Hepatocyte (in vitro differentiated cells): ENCODE measurements at regions not wholly inside any gene's neighbourhood (a gene's known extent, or its start where the extent isn't known, plus 50 kb on each side); places are given as distances from the start of the nearest gene placed in this dataset.

Source experiments
- DNase-seq: peaks from one replicate; pipeline ENCODE4 v3.0.0-alpha.2; 2016; ENCODE audit warnings: low spot score
- H2AFZ ChIP-seq: fragments of 200-600 bp; sonication (generic); 2 replicates; pipeline ENCODE4 v1.6.0; 2016; ENCODE audit warnings: antibody characterized with exemption, mild to moderate bottlenecking
- H3K27ac ChIP-seq: fragments of 200-600 bp; sonication (generic); 2 replicates; pipeline ENCODE4 v1.5.1; 2016; ENCODE audit warnings: mild to moderate bottlenecking
- H3K27me3 ChIP-seq: fragments of 200-600 bp; sonication (generic); 2 replicates; pipeline ENCODE4 v1.6.1; 2016
- H3K36me3 ChIP-seq: fragments of 200-600 bp; sonication (generic); replicated peaks from 2 replicates; pipeline ENCODE4 v1.5.1; 2016; ENCODE audit warnings: low read depth; ENCODE audit not compliant: insufficient read depth
- H3K4me1 ChIP-seq: fragments of 200-600 bp; sonication (generic); 2 replicates; pipeline ENCODE4 v1.5.1; 2016; ENCODE audit warnings: mild to moderate bottlenecking, moderate library complexity; ENCODE audit not compliant: insufficient read depth
- H3K4me2 ChIP-seq: fragments of 200-600 bp; sonication (generic); 2 replicates; pipeline ENCODE4 v1.6.0; 2016
- H3K4me3 ChIP-seq: fragments of 200-600 bp; sonication (generic); 2 replicates; pipeline ENCODE4 v1.5.1; 2016; ENCODE audit warnings: mild to moderate bottlenecking
- H3K79me2 ChIP-seq: fragments of 200-600 bp; sonication (generic); 2 replicates; pipeline ENCODE4 v1.6.0; 2017; ENCODE audit warnings: mild to moderate bottlenecking
- H3K9me2 ChIP-seq: fragments of 200-600 bp; sonication (generic); replicated peaks from 2 replicates; pipeline ENCODE4 v1.6.0; 2017; ENCODE audit warnings: mild to moderate bottlenecking; ENCODE audit not compliant: insufficient read depth
- H3K9me3 ChIP-seq: fragments of 200-600 bp; sonication (generic); 2 replicates; pipeline ENCODE4 v1.5.1; 2016; ENCODE audit warnings: low read depth, mild to moderate bottlenecking
- H4K20me1 ChIP-seq: fragments of 200-600 bp; sonication (generic); 2 replicates; pipeline ENCODE4 v1.6.0; 2016; ENCODE audit warnings: mild to moderate bottlenecking; ENCODE audit not compliant: insufficient read depth, poor library complexity, severe bottlenecking
- EZH2 ChIP-seq: fragments of 200-600 bp; sonication (generic); IDR thresholded peaks from 2 replicates; pipeline ENCODE4 v1.6.1; 2016; ENCODE audit warnings: antibody characterized with exemption, mild to moderate bottlenecking, borderline replicate concordance
- EZH2phosphoT487 ChIP-seq: fragments of 200-600 bp; sonication (generic); IDR thresholded peaks from one replicate; pipeline ENCODE4 v1.6.1; 2018; ENCODE audit warnings: antibody characterized with exemption, mild to moderate bottlenecking, low read depth, moderate library complexity; ENCODE audit not compliant: unreplicated experiment, severe bottlenecking
- WGBS: methylation state at CpG from one replicate; pipeline ENCODE4 v1.1.6; 2016; ENCODE audit warnings: low lambda C conversion rate; ENCODE audit errors: missing lambda C conversion rate; 5-methylcytosine and 5-hydroxymethylcytosine counted together
- TF ChIP-seq, protein P1 (sequence below): fragments of 200-600 bp; sonication (generic); IDR thresholded peaks from 2 replicates; pipeline ENCODE4 v1.5.1; 2016; ENCODE audit warnings: antibody characterized with exemption, mild to moderate bottlenecking; ENCODE audit not compliant: poor library complexity

DNA sequence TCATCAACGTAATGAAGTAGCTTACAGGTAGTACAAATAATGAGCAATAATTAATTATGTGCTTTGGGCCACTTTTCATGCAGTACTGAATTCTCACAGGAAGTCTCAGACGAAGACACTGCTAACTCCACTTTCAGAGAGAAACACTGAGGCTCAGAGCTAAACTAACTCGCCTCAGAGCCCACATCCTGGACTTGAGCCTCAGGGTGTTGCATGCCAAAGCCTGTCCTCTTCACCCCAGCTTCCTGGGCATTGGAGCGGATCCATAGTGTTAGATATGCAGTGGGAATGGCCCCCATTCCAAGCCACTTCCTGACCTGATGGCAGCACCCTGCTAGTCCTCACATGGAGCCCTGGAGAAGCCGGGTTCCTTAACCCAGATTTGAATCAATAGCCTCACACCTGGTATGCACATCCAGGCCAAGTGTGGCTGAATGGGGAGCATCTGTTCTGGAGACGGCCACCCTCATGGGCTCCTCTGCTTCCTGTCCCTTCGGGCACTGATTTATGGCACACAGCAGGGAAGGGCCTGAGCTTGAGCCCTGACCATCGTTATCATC lies 265.1 kb upstream of the ZNF32 start:
- no peaks in the 10 kb centered on the region for H3K36me3 ChIP-seq
- no peaks in the 10 kb centered on the region for H4K20me1 ChIP-seq
- WGBS = 78% methylated on average over 8 of the region's 8 CpGs
- no peak overlapping the region for H3K27ac ChIP-seq
- no peaks in the 10 kb centered on the region for H3K9me3 ChIP-seq
- H2AFZ ChIP-seq = no peak overlapping the region
- no peak for TF ChIP-seq EZH2phosphoT487
- TF ChIP-seq EZH2 = no peak
- TF ChIP-seq, protein P1, sequence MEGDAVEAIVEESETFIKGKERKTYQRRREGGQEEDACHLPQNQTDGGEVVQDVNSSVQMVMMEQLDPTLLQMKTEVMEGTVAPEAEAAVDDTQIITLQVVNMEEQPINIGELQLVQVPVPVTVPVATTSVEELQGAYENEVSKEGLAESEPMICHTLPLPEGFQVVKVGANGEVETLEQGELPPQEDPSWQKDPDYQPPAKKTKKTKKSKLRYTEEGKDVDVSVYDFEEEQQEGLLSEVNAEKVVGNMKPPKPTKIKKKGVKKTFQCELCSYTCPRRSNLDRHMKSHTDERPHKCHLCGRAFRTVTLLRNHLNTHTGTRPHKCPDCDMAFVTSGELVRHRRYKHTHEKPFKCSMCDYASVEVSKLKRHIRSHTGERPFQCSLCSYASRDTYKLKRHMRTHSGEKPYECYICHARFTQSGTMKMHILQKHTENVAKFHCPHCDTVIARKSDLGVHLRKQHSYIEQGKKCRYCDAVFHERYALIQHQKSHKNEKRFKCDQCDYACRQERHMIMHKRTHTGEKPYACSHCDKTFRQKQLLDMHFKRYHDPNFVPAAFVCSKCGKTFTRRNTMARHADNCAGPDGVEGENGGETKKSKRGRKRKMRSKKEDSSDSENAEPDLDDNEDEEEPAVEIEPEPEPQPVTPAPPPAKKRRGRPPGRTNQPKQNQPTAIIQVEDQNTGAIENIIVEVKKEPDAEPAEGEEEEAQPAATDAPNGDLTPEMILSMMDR = no peak
- H3K9me2 ChIP-seq = no peaks in the 10 kb centered on the region
- DNase-seq = no peak
- no peak overlapping the region for H3K4me3 ChIP-seq
- no peaks in the 10 kb centered on the region for H3K79me2 ChIP-seq
- no peaks in the 10 kb centered on the region for H3K27me3 ChIP-seq
- no peaks in the 10 kb centered on the region for H3K4me1 ChIP-seq
- H3K4me2 ChIP-seq = no peak overlapping the region

DNA sequence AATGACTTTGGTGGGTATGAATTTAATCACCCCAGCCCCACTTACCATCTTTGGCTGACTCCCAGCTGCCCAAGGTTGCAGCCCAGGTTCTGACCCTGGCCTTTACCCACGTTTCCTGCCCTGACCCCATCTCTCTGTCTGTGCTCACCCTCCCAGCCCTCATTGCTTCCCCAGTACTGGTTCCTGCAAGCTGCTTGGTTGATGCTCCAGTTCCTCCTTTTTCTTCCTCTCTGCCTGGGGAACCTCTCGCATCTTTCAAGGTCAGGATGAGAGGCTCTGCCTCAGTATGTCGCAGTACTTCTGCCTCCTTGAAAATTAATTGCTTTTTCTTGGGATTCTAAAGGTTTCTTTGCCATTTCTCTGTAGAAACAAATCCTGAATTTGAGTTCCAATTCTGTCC lies 263.8 kb upstream of the ZNF32 start:
- no peak overlapping the region for H2AFZ ChIP-seq

DNA sequence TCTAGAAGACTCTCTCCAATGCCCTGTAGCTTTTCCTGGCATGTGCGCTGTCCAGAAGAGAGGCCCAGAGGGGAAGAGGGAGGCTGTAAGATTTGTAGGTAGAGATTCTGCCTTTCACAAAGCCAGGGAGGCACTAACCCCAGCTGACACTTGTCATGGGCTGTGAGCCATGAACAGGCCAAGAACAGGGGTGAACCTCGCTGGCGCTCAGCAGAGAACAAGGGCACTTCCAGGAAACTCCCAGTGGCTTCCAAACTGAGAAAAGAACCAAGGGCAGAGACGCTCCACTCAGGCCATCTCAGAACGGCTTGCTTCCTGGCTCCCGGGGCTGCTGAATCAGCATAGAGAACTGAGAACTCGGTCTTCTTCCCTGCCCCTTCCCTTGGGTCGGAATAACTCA lies 257.8 kb upstream of the ZNF32 start:
- no peak overlapping the region for H3K27ac ChIP-seq
- TF ChIP-seq EZH2 = no peak
- TF ChIP-seq, protein P1 = no peak
- TF ChIP-seq EZH2phosphoT487 = no peak
- H3K4me1 ChIP-seq = no peaks in the 10 kb centered on the region
- no peak overlapping the region for H2AFZ ChIP-seq
- H3K9me3 ChIP-seq = no peaks in the 10 kb centered on the region
- no peak overlapping the region for H3K4me3 ChIP-seq
- H3K9me2 ChIP-seq = no peaks in the 10 kb centered on the region
- H3K27me3 ChIP-seq = no peaks in the 10 kb centered on the region
- no peaks in the 10 kb centered on the region for H3K79me2 ChIP-seq
- H3K36me3 ChIP-seq = no peaks in the 10 kb centered on the region
- WGBS = 81% methylated on average over 8 of the region's 8 CpGs
- no peak for DNase-seq
- no peaks in the 10 kb centered on the region for H4K20me1 ChIP-seq
- no peak overlapping the region for H3K4me2 ChIP-seq

More for the DNA sequence above, 263.8 kb upstream of the ZNF32 start:
- no peak overlapping the region for H3K4me3 ChIP-seq
- WGBS = 91% methylated on average over 3 of the region's 3 CpGs
- TF ChIP-seq, protein P1 = no peak
- TF ChIP-seq EZH2phosphoT487 (no peak), EZH2 (no peak)
- H3K36me3 ChIP-seq = no peaks in the 10 kb centered on the region
- no peak overlapping the region for H3K27ac ChIP-seq
- no peaks in the 10 kb centered on the region for H3K79me2 ChIP-seq
- no peaks in the 10 kb centered on the region for H3K9me2 ChIP-seq
- H3K27me3 ChIP-seq = no peaks in the 10 kb centered on the region
- no peaks in the 10 kb centered on the region for H4K20me1 ChIP-seq
- no peak overlapping the region for H3K4me2 ChIP-seq
- H3K9me3 ChIP-seq = no peaks in the 10 kb centered on the region
- no peak for DNase-seq
- no peaks in the 10 kb centered on the region for H3K4me1 ChIP-seq
